A549 (cell line): ENCODE measurements at regions not wholly inside any gene's neighbourhood (a gene's known extent, or its start where the extent isn't known, plus 50 kb on each side); places are given as distances from the start of the nearest gene placed in this dataset.

ENCODE experiments used
- ATAC-seq, 2 experiments: fragments of 200-7000 bp in 1 of 2; fragments of >200 bp in 1 of 2; cut with Nextera tagmentation in 1 of 2; cut with Tn5 transposase in 1 of 2; 3 replicates each; pipeline versions ENCODE4 v1.8.0 to v1.9.1; 2018 to 2020; ENCODE audit warnings: mild to moderate bottlenecking in 1 of 2, moderate library complexity in 1 of 2
- CTCF ChIA-PET: fragments of 300-600 bp; sonication (Branson Sonifier 250); formaldehyde crosslinking; extraction: SDS; loops from one replicate; lab custom pipeline; 2021; ENCODE audit warnings: antibody characterized with exemption, inconsistent platforms; lab: Yijun Ruan, JAX
- POLR2A ChIA-PET: fragments of 350-600 bp; formaldehyde crosslinking; extraction: SDS; loops from one replicate; lab custom pipeline; 2021; ENCODE audit warnings: antibody characterized with exemption, inconsistent platforms; lab: Yijun Ruan, JAX
- DNase-seq, 2 experiments: peaks; one replicate each; pipeline versions ENCODE4 v3.0.0 to v3.0.0-alpha.2; 2011 to 2016; ENCODE audit warnings: low read depth in 1 of 2, low spot score in 1 of 2
- FAIRE-seq: peaks from 2 replicates; lab custom pipeline; 2011; peaks lifted over from hg19 to GRCh38; lab: Jason Lieb, UNC
- H3K27ac ChIP-seq, 2 experiments: fragments of >200 bp; sonication (Bioruptor Twin); formaldehyde crosslinking; 3 replicates each; pipeline ENCODE4 v1.5.1; 2016 to 2017
- H3K4me1 ChIP-seq: fragments of >200 bp; sonication (Bioruptor Twin); formaldehyde crosslinking; 3 replicates; pipeline ENCODE4 v1.6.1; 2016
- H3K4me2 ChIP-seq: fragments of >200 bp; sonication (Bioruptor Twin); formaldehyde crosslinking; 3 replicates; pipeline ENCODE4 v1.6.1; 2016
- H3K4me3 ChIP-seq: fragments of >200 bp; sonication (Bioruptor Twin); formaldehyde crosslinking; 3 replicates; pipeline ENCODE4 v1.5.1; 2016
- H3K9me3 ChIP-seq: fragments of >200 bp; sonication (Bioruptor Twin); formaldehyde crosslinking; 3 replicates; pipeline ENCODE4 v1.6.1; 2016
- ATOH8 ChIP-seq: fragments of 250-450 bp; sonication (Bioruptor Pico); IDR thresholded peaks from 2 replicates; pipeline ENCODE4 v1.5.0; 2020; ENCODE audit warnings: low read depth, mild to moderate bottlenecking, moderate library complexity
- BCL3 ChIP-seq: fragments of >200 bp; sonication (Bioruptor Twin); formaldehyde crosslinking; IDR thresholded peaks from 3 replicates; pipeline ENCODE4 v1.6.1; 2016
- CBX8 ChIP-seq: fragments of 200-600 bp; sonication (generic); IDR thresholded peaks from 2 replicates; pipeline ENCODE4 v1.6.1; 2016
- CEBPB ChIP-seq, 2 experiments: fragments of >200 bp in 1 of 2; sonication (Bioruptor Twin) in 1 of 2; formaldehyde crosslinking in 1 of 2; IDR thresholded peaks; 2 replicates each; pipeline ENCODE4 v1.6.1; 2012 to 2016
- CHD2 ChIP-seq: fragments of 150-350 bp; IDR thresholded peaks from 2 replicates; pipeline ENCODE4 v1.6.1; 2014; ENCODE audit warnings: low read length; ENCODE audit not compliant: partially characterized antibody
- CHD4 ChIP-seq: fragments of 200-600 bp; sonication (generic); IDR thresholded peaks from 2 replicates; pipeline ENCODE4 v1.6.1; 2016; ENCODE audit warnings: antibody characterized with exemption, mild to moderate bottlenecking, borderline replicate concordance
- E2F6 ChIP-seq: IDR thresholded peaks from 2 replicates; pipeline ENCODE4 v1.6.1; 2012; ENCODE audit warnings: low read depth, borderline replicate concordance
- EHF ChIP-seq: fragments of 250-450 bp; sonication (Bioruptor Pico); IDR thresholded peaks from 2 replicates; pipeline ENCODE4 v1.5.0; 2020; ENCODE audit warnings: mild to moderate bottlenecking
- EHMT2 ChIP-seq: fragments of 200-600 bp; sonication (generic); IDR thresholded peaks from 2 replicates; pipeline ENCODE4 v1.6.1; 2016; ENCODE audit warnings: antibody characterized with exemption, low read depth, mild to moderate bottlenecking, moderate library complexity
- FOSL2 ChIP-seq, 2 experiments: fragments of 450-650 bp in 1 of 2; fragments of >200 bp in 1 of 2; sonication (Bioruptor Twin) in 1 of 2; formaldehyde crosslinking; IDR thresholded peaks; 2 replicates each; pipeline versions ENCODE4 v1.5.0 to v1.6.1; 2016 to 2020; ENCODE audit warnings: mild to moderate bottlenecking in 1 of 2, moderate library complexity in 1 of 2
- FOXS1 ChIP-seq: fragments of 250-450 bp; sonication (Bioruptor Pico); IDR thresholded peaks from 2 replicates; pipeline ENCODE4 v1.5.0; 2020; ENCODE audit warnings: mild to moderate bottlenecking, moderate library complexity
- HDAC2 ChIP-seq: fragments of 200-600 bp; sonication (generic); IDR thresholded peaks from 2 replicates; pipeline ENCODE4 v1.6.1; 2016
- HOXB13 ChIP-seq: fragments of 250-450 bp; sonication (Bioruptor Pico); IDR thresholded peaks from 2 replicates; pipeline ENCODE4 v1.5.0; 2020; ENCODE audit warnings: low read depth, mild to moderate bottlenecking, moderate library complexity
- HOXB5 ChIP-seq: fragments of 250-450 bp; sonication (Bioruptor Pico); IDR thresholded peaks from 2 replicates; pipeline ENCODE4 v1.5.0; 2020; ENCODE audit warnings: mild to moderate bottlenecking, moderate library complexity
- JUNB ChIP-seq: fragments of >200 bp; sonication (Bioruptor Twin); formaldehyde crosslinking; IDR thresholded peaks from 2 replicates; pipeline ENCODE4 v1.6.1; 2016
- MYC ChIP-seq: IDR thresholded peaks from 2 replicates; pipeline ENCODE4 v1.6.1; 2012; ENCODE audit warnings: mild to moderate bottlenecking, inconsistent platforms, low read length, improper control_type of control experiment, borderline replicate concordance
- NPAS2 ChIP-seq: fragments of 250-450 bp; sonication (Bioruptor Pico); IDR thresholded peaks from 2 replicates; pipeline ENCODE4 v1.8.0; 2022; ENCODE audit warnings: mild to moderate bottlenecking, moderate library complexity, borderline replicate concordance
- NR3C1 ChIP-seq: fragments of >200 bp; sonication (Bioruptor Twin); formaldehyde crosslinking; IDR thresholded peaks from 3 replicates; pipeline ENCODE4 v1.6.1; 2017
- PBX3 ChIP-seq: IDR thresholded peaks from 2 replicates; pipeline ENCODE4 v1.6.1; 2012
- POLR2AphosphoS2 ChIP-seq: conservative IDR thresholded peaks from 2 replicates; pipeline ENCODE4 v1.6.1; 2012; ENCODE audit warnings: low read length, improper control_type of control experiment, inconsistent platforms
- RARB ChIP-seq: fragments of 250-450 bp; sonication (Bioruptor Pico); IDR thresholded peaks from 2 replicates; pipeline ENCODE4 v1.8.0; 2021; ENCODE audit warnings: mild to moderate bottlenecking, moderate library complexity
- RCOR1 ChIP-seq: fragments of 150-350 bp; IDR thresholded peaks from 2 replicates; pipeline ENCODE4 v1.6.1; 2014; ENCODE audit warnings: antibody characterized with exemption, low read length, low read depth
- REST ChIP-seq: fragments of 200-600 bp; sonication (generic); IDR thresholded peaks from 2 replicates; pipeline ENCODE4 v1.6.1; 2016; ENCODE audit warnings: antibody characterized with exemption, mild to moderate bottlenecking, moderate library complexity
- RFX5 ChIP-seq: fragments of 450-650 bp; IDR thresholded peaks from 2 replicates; pipeline ENCODE4 v1.7.1; 2014; ENCODE audit warnings: antibody characterized with exemption, mild to moderate bottlenecking, moderate library complexity
- SMC3 ChIP-seq: fragments of >200 bp; sonication (Bioruptor Twin); formaldehyde crosslinking; IDR thresholded peaks from 3 replicates; pipeline ENCODE4 v1.6.1; 2018; ENCODE audit warnings: inconsistent platforms
- SREBF2 ChIP-seq: fragments of 450-650 bp; IDR thresholded peaks from 2 replicates; pipeline ENCODE4 v1.6.1; 2014; ENCODE audit warnings: mild to moderate bottlenecking, moderate library complexity
- TFCP2L1 ChIP-seq: fragments of 250-450 bp; sonication (Bioruptor Pico); IDR thresholded peaks from 2 replicates; pipeline ENCODE4 v1.5.0; 2021; ENCODE audit warnings: mild to moderate bottlenecking
- TP53 ChIP-seq: fragments of 250-450 bp; sonication (Bioruptor Pico); IDR thresholded peaks from 2 replicates; pipeline ENCODE4 v1.5.0; 2021; ENCODE audit warnings: mild to moderate bottlenecking, moderate library complexity
- ZFP36 ChIP-seq: fragments of 450-650 bp; IDR thresholded peaks from 2 replicates; pipeline ENCODE4 v1.6.1; 2014; ENCODE audit warnings: borderline replicate concordance; ENCODE audit not compliant: partially characterized antibody
- ZSCAN20 ChIP-seq: fragments of 250-450 bp; sonication (Bioruptor Pico); IDR thresholded peaks from 2 replicates; pipeline ENCODE4 v1.8.0; 2022; ENCODE audit warnings: mild to moderate bottlenecking, moderate library complexity
- WGBS: methylation state at CpG from one replicate; pipeline ENCODE4 v1.1.6; 2017; ENCODE audit errors: missing lambda C conversion rate; 5-methylcytosine and 5-hydroxymethylcytosine counted together

GRCh38 chr13:48844676-48845075 lies 131.0 kb upstream of the FNDC3A start:
- ATAC-seq (no peak), DNase-seq (no peak), FAIRE-seq (no peak)
- Histone ChIP-seq H3K9me3 (no peaks in the 10 kb centered on the region), H3K4me2 (no peak overlapping the region), H3K27ac (no peak overlapping the region), H3K4me1 (no peaks in the 10 kb centered on the region), H3K4me3 (no peak overlapping the region)
- WGBS = 62% methylated on average over 2 of the region's 2 CpGs
- POLR2A ChIA-PET = no interaction called here
- no peak for TF ChIP-seq RARB
- no peak for TF ChIP-seq CHD2
- no peak for TF ChIP-seq HOXB13 (CRISPR knock-in tag)
- TF ChIP-seq CEBPB (IDR thresholded peaks at IDR 0.05) = no peak
- no peak for TF ChIP-seq E2F6
- no peak for TF ChIP-seq FOXS1 (CRISPR knock-in tag)
- no peak for TF ChIP-seq RCOR1
- no peak for TF ChIP-seq EHF (CRISPR knock-in tag)
- no peak for TF ChIP-seq HDAC2
- TF ChIP-seq ZFP36 = no peak
- TF ChIP-seq FOSL2 (IDR thresholded peaks at IDR 0.05) = no peak
- TF ChIP-seq FOSL2 (CRISPR knock-in tag; IDR thresholded peaks at IDR 0.05) = no peak
- no peak for TF ChIP-seq HOXB5 (CRISPR knock-in tag)
- no peak for TF ChIP-seq RFX5
- TF ChIP-seq SREBF2 = no peak
- TF ChIP-seq BCL3 = no peak
- no peak for TF ChIP-seq TP53
- TF ChIP-seq MYC = no peak
- TF ChIP-seq ZSCAN20 (CRISPR knock-in tag) = no peak
- CTCF ChIA-PET = interaction anchor here (1.0 kb wide), 1 partner anchor 8 kb away, joined by 3 read pairs; no protein-coding TSS in a partner anchor

- H3K9me3 ChIP-seq = no peaks in the 10 kb centered on the region
- no peak for FAIRE-seq
- CTCF ChIA-PET = no interaction called here
- TF ChIP-seq EHF (CRISPR knock-in tag) (no peak), ATOH8 (CRISPR knock-in tag) (no peak), HOXB13 (CRISPR knock-in tag) (no peak), ZFP36 (no peak), CBX8 (no peak)
- no peak overlapping the region for H3K4me3 ChIP-seq
- H3K4me2 ChIP-seq = no peak overlapping the region
- H3K4me1 ChIP-seq = no peaks in the 10 kb centered on the region
- no peak overlapping the region for H3K27ac ChIP-seq
- POLR2A ChIA-PET = no interaction called here
- WGBS = 70% methylated on average over 5 of the region's 5 CpGs
- no peak for ATAC-seq
- no peak for DNase-seq
Observed at GRCh38 chr13:48849515-48849914, 126.2 kb upstream of the FNDC3A start.

GRCh38 chr13:48851707-48852106 lies 124.0 kb upstream of the FNDC3A start:
- no peak for ATAC-seq
- ChIA-PET POLR2A (no interaction called here), CTCF (no interaction called here)
- WGBS = 89% methylated on average over 2 of the region's 2 CpGs
- Histone ChIP-seq H3K27ac (no peak overlapping the region), H3K4me3 (no peak overlapping the region), H3K4me1 (no peaks in the 10 kb centered on the region), H3K4me2 (no peak overlapping the region), H3K9me3 (no peaks in the 10 kb centered on the region)
- no peak for FAIRE-seq
- DNase-seq = no peak
- no peak for TF ChIP-seq TFCP2L1
- TF ChIP-seq MYC = no peak
- no peak for TF ChIP-seq CBX8
- no peak for TF ChIP-seq SMC3
- no peak for TF ChIP-seq FOXS1 (CRISPR knock-in tag)
- TF ChIP-seq JUNB = no peak
- TF ChIP-seq NPAS2 = no peak
- TF ChIP-seq CHD4 = no peak
- TF ChIP-seq EHMT2 = no peak
- no peak for TF ChIP-seq POLR2AphosphoS2
- no peak for TF ChIP-seq REST
- no peak for TF ChIP-seq PBX3
- no peak for TF ChIP-seq NR3C1
